HG03520 (cell line): ENCODE measurements at regions not wholly inside any gene's neighbourhood (a gene's known extent, or its start where the extent isn't known, plus 50 kb on each side); places are given as distances from the start of the nearest gene placed in this dataset.
"Not testable (repeated sequence)": the region's sequence is repeated elsewhere in the genome, so short reads cannot be mapped to it uniquely, and the experiment has no call there.

Source experiments
- ATAC-seq: cut with Tn5 transposase; IDR thresholded peaks from one replicate; pipeline ENCODE4 v1.9.1; 2021; ENCODE audit warnings: mild to moderate bottlenecking, moderate library complexity; ENCODE audit not compliant: unreplicated experiment

DNA sequence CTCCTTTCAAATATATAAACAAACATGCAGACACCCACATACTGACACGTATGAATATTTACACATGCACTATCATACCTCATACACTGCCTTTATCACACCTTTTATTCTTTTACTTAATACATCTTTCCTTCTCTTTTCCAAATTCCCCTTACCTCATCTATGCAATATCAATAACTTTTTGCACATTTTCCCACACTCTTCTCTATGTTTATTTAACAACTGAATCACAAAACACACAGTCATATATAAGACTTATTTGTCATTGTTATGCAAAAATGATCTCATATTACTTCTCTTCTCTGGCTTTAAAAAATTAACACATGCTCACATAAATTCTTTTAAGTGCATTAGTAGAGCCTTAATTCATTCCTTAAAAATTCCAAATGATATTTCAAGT, 461.4 kb downstream of the DIPK2A start:
- no peak for ATAC-seq

DNA sequence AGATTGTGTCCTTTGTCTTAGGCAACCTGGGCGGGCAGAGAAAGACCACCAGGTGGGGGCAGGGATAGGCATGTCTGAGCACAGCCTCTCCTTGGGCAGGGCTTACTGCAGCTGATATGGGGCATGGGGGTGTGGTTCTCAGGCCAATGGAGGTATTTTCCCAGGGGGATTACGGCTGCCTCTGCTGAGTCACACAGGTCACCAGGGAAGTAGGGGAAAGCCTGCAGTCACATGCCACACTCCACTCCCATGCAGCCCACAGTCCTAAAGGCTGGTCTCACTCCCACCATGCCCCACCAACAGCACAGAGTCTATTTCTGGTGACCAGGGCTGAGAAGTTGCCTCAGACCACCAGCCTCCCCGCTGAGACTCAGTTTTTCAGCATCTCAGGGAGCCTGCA, 466.4 kb downstream of the DIPK2A start:
- ATAC-seq, result peak; percentile 43

DNA sequence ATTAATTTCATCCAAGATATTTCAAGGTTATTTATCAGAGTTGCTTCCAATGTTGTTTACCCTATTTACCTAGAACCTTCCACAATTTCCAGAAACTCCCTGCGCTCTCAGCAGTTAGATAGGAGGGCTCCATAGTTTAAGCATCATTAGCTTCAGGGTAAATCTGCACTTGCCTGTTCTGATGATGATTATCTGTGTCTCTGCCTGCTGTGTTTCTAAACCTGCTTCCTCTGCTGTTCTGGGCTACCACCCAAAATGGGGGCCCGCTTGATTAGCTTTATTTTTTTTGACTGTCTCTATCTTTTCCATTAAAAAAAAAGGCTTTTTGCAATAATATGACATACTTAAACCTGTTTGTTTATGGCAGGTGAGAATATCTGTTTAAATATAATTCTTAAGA, 472.4 kb downstream of the DIPK2A start:
- ATAC-seq, result no peak

DNA sequence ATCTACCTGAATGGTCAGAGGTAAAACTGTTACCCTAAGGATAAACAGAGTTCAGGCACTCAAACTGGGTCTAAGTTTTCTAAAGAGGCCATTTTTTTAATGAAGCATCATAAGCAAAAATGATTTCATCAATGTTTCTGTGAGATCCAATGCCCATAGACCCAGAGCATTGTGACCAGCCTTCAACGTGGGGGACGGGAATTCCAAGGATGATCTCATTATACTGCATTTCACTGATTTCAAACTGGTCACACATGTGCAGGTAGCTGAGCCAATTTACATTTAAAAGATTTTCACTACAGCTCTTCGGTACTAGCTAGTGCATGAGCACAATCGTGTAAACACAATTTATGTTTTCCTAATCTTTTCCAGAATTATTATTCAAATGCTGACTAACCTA, 472.9 kb downstream of the DIPK2A start:
- ATAC-seq, result no peak

DNA sequence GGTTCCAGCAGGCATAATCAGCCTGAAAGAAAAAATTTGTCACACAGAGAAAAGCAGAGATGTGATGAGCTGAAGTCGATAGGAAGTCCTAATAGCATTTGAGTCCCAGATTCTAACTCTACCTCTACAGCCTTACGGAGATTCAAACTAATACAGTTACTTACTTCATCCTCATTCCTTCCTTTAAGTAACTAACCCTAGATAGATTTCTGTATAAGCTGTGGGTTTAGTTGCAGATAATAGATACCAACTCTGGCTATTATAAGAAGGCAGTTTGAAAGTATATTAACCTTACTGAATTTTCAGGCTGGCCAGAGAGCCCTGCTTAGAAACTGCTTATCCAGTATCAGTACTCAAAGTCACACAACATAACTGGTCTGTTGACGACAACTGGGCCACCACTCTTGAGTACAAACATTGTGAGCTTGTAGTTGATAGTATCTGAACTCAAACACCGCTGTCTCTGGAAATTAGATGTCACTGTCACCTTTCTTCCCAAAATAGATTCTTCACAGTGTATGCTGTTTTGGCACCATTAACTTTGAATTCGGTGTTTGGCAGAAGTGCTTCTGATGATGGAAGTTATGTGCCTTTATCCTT, 484.3 kb downstream of the DIPK2A start:
- no peak for ATAC-seq

DNA sequence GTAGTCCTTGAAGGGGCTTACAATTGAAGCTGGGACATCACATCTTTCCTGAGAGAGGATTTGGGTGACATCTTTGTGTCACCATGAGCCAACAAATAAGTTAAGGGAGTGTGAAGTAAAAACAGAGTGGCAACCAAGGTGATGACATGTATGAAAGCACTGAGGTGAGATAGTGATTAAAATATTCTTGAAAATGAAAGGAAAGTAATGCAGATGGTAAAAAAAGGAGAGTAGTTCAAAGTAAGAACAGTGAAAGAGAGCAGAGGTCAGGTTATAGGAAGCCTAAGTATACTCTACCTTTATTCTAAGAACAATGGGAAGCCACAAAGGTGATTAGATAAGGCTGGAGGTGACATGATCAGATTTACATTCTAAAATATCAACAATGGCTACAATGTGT, 486.1 kb downstream of the DIPK2A start:
- no peak for ATAC-seq

DNA sequence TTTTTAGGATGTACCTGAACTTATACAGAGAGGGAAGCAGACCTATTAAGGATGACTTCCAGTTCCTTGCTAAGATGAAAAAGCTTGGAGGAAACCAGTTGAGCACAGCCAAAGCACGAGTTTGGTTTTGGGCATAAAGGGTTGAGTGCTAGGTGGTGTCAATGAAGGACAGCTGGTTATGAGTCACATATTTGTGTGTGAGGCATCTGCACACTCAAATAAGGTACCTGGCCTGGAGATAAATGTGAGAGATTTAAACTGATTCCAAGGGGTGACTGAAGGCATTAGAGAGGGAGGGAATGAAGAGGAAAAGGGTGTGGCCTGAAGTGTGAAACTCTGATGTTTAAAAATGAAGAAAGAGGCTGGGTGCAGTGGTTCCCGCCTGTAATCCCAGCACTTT, 486.7 kb downstream of the DIPK2A start:
- no peak for ATAC-seq

DNA sequence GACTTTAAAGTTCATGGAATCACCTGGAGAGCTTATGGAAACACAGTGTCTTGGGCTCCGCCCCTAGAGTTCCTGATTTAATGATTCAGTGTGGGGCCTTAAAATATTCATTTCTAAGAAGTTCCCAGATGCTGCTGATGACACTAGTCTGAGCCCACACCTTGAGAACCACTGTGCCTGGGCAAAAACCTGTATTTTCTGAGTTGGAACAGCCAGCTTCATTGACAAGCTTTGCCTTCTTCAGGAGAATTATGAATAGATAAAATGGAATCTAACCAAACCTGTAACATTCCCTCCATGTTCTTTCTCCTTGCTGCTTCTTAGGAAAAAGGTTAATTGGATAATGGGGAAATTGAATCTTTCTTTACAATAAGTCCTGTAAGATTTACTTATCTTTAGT, 490.7 kb downstream of the DIPK2A start:
- no peak for ATAC-seq

DNA sequence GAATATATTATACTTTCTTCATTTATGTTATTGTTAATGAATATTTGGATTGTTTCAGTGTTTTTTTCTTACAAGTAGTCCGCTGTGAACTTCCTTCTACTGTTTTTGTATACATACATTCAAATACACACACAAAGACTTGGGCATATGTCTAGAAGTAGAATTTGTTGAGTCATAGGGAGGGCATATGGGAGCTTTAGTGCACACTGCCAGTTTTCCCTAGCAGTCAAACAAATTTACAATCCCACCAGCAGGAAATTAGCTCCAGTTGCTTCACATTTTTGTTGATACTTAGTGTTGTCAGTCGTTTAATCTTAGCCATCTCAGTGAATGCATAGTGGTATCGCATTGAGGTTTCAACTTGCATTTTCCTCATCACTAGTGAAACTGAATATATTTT, 492.3 kb downstream of the DIPK2A start:
- no peak for ATAC-seq

DNA sequence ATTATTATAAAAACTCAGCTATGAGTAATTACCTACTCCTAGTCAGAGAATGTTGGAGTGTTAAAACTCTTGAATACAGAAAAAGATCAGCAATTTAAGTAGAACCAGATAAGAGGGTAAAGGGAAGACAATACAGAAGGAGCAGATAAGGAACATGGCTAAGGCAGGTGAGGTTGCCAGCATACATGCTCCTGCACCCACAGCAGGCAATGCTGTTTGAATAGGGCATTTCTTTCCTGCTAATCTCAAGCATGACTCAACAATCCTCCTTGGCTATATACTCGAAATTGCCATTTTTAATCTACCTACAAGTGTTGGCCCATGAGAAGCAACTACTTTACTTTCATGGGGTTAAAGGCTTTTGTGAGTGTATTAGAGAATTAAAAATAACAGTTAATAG, 494.5 kb downstream of the DIPK2A start:
- ATAC-seq, result no peak

DNA sequence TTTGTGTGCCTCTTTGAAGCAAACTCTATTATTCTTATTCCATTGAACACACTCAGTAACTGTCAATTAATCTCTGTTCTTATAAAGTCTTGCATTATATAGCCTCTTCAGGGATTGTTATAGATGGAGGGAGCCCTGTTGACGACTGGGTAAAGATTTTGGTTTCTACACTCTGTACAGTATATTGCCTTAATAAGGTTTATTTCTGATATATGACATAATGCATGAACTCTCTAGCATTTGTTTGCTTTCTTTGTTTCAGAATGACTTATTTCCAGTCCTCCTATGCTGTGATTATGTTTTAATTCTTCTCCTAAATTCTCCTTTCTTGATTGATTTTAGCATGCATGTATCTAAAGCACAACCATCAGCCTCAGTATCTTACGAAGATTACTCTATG, 494.9 kb downstream of the DIPK2A start:
- ATAC-seq, result no peak

DNA sequence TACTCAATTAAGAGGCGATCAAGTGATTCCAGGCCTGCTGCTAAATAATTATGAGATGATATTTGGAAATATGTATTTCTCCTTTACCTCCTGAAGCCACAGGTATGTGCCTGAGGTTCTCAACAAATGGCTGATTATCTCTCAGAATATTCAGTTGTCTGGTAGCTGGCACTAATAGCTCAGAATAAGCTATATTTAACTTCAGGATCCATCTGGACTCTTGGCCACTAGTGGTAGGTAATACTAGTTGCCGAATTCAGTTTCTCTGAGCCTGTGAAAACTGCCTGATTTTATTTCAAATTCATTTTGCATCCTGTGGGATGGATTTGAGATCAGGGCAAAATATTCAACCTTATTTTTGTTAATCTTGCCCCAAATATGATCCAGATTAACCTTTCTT, 499.0 kb downstream of the DIPK2A start:
- ATAC-seq, result no peak

DNA sequence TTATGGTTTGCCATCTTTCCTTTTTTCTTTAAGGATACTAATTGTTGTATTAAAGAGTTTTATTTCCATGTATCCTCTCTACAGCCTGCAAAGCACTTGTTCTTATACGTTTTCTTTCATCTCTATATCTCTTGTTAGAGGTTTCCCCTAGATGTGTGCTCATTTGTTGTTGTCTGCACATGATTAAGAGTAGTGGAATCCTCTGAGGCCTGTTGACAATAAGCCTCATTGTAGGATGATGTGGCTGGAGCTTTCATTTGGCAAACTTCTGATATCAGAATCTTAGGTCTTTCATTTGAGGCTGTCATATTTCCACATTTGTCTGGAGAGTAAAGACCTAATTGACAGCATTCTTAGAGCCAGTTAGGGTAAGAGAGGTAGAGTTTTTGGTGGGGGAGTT, 506.0 kb downstream of the DIPK2A start:
- no peak for ATAC-seq

DNA sequence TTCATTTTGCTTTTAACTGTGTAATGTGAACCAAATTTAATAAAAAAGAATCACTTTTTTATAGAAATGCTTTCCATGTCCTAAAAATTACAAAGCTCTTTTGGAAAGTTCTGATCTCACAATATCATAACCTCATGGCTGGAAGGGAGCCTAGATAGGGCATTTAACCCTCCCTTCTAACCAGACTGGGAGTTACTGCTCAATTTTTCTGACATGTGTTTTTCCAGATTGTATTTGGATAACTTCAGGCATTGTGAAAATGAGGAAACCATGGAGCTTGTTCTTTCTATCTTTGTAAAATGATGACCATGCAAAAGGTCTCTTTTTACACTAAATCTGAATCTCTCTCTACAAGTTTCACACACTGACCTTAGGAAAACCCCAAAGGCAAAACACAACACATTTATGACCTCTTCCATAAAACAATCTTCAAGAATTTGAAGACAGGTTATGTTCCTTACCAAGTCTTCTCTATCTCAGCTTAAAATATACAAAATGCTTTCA, 508.8 kb downstream of the DIPK2A start:
- no peak for ATAC-seq

DNA sequence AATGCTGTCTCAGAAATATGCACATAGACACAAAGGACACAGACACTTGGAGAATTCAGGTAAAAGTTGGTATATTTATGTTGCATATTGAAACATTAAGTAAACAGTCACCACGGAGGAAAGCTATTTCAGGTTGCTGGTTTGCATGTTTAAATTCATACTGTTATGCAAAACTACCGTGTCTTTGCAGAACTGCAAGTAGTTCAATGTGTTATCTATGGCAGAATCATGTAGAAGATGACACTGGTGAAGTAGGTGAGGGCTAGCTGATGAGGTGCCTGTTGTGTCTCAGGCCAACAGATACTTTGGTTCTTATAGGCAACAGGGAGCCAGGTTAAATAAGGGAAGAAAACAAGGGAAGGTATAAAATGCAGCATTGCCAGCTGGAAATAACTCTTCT, 511.3 kb downstream of the DIPK2A start:
- ATAC-seq, result no peak

DNA sequence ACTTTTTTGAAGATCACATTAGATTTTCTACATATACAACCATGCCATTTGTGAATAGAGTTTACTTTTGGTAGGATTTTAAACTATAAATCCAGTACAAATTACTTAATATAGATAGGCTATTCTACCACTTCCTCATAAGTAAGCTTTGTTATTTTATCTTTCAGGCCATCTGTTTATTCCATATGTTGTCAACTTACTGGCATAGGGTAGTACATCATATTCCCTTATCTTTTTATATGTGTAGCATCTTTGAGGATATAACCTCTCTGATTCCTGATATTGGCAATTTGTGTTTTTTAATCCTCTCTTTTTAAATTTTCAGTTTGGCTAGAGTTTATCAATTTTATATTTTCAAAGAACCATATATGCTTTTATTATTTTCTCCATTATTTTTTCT, 515.4 kb downstream of the DIPK2A start:
- no peak for ATAC-seq

DNA sequence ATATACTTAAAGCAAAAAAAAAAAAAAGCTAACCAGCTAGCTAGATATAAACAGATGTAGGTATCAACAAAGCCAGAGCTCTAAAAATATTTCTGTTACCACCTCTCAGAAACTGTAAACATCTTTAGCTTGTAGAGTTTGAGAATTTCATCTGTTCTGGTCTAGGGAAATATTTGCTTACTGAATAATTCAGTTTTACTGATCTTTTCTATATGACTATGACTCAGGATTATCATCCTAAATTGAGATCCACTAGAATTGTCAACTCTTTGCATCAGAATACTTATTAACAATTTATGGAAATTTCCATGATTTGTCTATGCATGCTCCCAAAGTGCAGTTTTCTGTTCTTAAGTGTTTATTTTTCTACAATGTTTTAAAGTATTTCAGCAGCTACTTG, 517.3 kb downstream of the DIPK2A start:
- ATAC-seq, result no peak

DNA sequence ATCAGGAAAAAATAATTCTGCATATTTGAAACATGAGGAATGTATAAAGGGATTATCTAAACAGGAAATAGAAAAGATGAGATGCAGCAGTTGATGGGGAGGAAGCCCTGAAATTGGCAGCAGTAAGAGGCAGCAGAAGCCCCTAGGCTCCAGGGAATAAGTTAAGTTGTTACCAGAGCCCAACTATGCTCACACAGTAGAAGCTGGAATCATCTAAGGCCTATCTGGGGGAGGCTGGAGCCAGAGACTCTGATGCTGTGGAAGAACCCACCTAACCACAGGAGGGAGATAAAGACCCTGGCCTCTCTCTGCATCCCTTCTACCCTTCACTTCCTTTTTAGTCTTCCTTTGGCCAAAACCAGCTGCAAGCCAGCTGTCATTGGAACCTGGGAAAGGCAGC, 519.7 kb downstream of the DIPK2A start:
- no peak for ATAC-seq

DNA sequence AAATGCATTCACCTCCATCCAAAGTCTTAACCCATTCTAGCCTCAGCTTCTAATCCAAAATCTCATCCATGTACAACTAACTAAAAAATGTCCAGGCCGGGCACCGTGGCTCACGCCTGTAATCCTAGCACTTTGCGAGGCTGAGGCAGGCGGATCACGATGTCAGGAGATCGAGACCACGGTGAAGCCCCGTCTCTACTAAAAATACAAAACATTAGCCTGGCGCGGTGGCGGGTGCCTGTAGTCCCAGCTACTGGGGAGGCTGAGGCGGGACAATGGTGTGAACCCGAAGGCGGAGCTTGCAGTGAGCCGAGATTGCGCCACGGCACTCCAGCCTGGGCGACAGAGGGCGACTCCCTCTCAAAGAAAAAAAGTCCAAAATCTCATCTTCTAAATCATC, 523.0 kb downstream of the DIPK2A start:
- ATAC-seq, result not testable (repeated sequence)

DNA sequence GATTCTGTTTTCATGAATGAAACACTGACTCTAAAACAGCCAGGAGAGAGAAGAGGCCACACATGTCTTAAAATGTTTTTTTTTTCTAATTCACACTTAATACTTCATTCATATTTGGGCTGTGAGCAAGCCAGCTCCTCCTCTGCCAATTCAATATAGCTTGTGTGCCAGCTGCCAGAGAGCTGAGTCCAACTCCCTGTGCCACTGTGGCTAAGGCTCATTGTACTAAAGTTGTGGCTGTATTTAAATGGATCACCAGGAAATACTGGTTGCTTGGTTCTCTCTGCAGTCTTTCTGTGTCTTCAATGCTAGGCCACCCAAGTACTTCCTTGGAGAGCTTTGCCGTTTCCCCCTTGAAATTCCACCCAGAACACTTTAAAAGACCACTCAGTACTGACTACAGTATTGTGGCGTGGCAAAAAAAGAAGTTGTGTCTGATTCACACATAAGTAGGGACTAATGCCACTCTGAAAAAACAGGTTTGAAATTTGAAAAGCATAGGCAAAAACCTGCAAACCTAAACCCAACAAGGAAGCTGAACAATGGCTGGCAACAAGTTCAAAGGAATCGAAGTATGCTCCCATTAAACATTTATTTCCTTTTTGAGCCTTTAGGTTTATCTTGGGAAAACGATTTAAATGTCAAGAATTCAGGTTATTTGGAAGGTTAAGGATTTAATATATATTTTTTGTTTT, 524.7 kb downstream of the DIPK2A start:
- no peak for ATAC-seq

DNA sequence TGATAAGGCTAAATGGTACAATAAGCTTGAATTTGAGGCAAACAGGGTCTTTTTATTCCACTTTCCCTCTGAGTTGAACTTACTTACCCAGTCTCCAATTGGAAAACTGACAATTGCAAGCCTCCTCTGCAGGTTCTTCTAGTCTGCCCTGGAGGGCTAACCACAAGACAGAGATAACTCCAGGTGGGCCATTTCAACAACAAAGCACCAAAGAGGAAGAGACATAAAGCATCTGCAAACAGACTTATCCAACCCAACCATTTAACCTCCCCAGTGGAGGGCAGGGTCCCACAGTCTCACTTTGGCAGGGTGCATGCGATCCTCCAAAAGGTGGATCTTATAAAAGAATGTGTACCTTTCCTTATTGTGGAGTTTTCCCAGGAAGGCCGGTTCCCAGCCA, 525.8 kb downstream of the DIPK2A start:
- no peak for ATAC-seq

DNA sequence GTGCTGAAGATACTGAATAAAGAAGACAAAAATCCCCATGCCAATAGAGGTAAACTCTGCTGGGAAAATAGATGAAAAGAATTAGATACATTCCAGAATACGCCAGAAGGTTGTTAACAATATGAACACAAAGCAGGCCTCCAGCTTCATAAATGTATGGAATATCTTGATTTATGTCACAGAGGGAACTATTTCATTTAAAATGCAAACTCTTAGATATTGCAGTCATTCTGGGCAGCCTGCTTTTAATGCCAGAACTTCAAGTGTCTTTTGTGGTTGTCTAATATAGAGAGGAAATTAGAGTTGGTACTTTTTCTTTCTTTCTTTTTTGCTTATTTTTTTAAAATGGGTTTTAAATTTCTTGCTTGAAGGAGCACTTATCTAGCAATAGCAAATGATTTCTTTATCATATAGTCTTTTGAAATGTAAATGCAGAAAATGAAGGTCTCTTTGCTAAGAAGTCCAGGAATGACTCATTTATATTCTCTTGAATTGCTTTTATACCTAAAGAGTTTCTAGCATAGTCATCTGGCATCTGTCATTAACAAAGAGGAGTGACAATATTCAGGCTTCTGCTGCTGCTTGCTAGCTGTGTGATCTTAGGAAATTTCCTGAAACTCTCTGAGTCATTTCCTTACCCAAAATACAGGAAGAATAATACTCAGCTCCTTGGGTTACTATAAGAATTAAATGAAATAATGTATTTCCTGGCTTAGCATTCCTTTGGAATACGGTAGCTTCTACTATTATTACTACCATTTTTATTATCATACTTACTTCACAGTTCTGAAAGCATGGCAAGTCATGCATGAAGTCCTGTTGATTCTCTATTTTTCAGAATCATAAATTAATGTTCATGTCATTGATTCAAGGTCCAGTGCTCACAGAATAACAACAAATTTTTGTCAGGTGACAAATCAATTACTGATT, 527.6 kb downstream of the DIPK2A start:
- ATAC-seq, result no peak
